ENCODE measurements at regions not wholly inside any gene's neighbourhood (a gene's known extent, or its start where the extent isn't known, plus 50 kb on each side); places are given as distances from the start of the nearest gene placed in this dataset.

GRCh38 chr10:91576096-91576545 is 56.8 kb downstream of the PPP1R3C start:
- no peak overlapping the region for H3K4me3 Mint-ChIP-seq
- H3K27ac Mint-ChIP-seq = no peak overlapping the region
- DNase-seq = no peak
- H3K27me3 Mint-ChIP-seq = peaks cover 8% of the 10 kb centered on the region
- H3K4me1 Mint-ChIP-seq = no peaks in the 10 kb centered on the region
- no peaks in the 10 kb centered on the region for H3K9me3 Mint-ChIP-seq
- CTCF ChIA-PET = no interaction called here
- H3K36me3 Mint-ChIP-seq = no peaks in the 10 kb centered on the region

GRCh38 chr10:91575044-91575610 is 57.7 kb downstream of the PPP1R3C start:
- H3K27ac Mint-ChIP-seq = no peak overlapping the region
- H3K4me1 Mint-ChIP-seq = no peaks in the 10 kb centered on the region
- DNase-seq = no peak
- no peak overlapping the region for H3K4me3 Mint-ChIP-seq
- CTCF ChIA-PET = no interaction called here
- H3K9me3 Mint-ChIP-seq = no peaks in the 10 kb centered on the region
- H3K36me3 Mint-ChIP-seq = no peaks in the 10 kb centered on the region
- peaks cover 8% of the 10 kb centered on the region for H3K27me3 Mint-ChIP-seq

GRCh38 chr10:91574236-91574635 is 58.6 kb downstream of the PPP1R3C start:
- H3K4me3 Mint-ChIP-seq = no peak overlapping the region
- no peaks in the 10 kb centered on the region for H3K36me3 Mint-ChIP-seq
- DNase-seq = no peak
- CTCF ChIA-PET = no interaction called here
- H3K27ac Mint-ChIP-seq = no peak overlapping the region
- peaks cover 8% of the 10 kb centered on the region for H3K27me3 Mint-ChIP-seq
- no peaks in the 10 kb centered on the region for H3K9me3 Mint-ChIP-seq
- H3K4me1 Mint-ChIP-seq = no peaks in the 10 kb centered on the region

- DNase-seq = no peak
- CTCF ChIA-PET = no interaction called here
- no peaks in the 10 kb centered on the region for H3K4me1 Mint-ChIP-seq
- no peaks in the 10 kb centered on the region for H3K36me3 Mint-ChIP-seq
- no peak overlapping the region for H3K27ac Mint-ChIP-seq
- H3K27me3 Mint-ChIP-seq = peaks cover 8% of the 10 kb centered on the region
- H3K9me3 Mint-ChIP-seq = no peaks in the 10 kb centered on the region
- H3K4me3 Mint-ChIP-seq = no peak overlapping the region
Observed at GRCh38 chr10:91573320-91573719, 59.6 kb downstream of the PPP1R3C start.

- no peaks in the 10 kb centered on the region for H3K36me3 Mint-ChIP-seq
- no peaks in the 10 kb centered on the region for H3K4me1 Mint-ChIP-seq
- no peak for DNase-seq
- no peaks in the 10 kb centered on the region for H3K9me3 Mint-ChIP-seq
- CTCF ChIA-PET = no interaction called here
- no peak overlapping the region for H3K27ac Mint-ChIP-seq
- H3K27me3 Mint-ChIP-seq = peaks cover 8% of the 10 kb centered on the region
- no peak overlapping the region for H3K4me3 Mint-ChIP-seq
Observed at GRCh38 chr10:91571671-91572070, 61.2 kb downstream of the PPP1R3C start.

GRCh38 chr10:91570220-91570619 is 62.7 kb downstream of the PPP1R3C start:
- no peak overlapping the region for H3K4me3 Mint-ChIP-seq
- peaks cover 8% of the 10 kb centered on the region for H3K27me3 Mint-ChIP-seq
- H3K4me1 Mint-ChIP-seq = no peaks in the 10 kb centered on the region
- DNase-seq = no peak
- H3K36me3 Mint-ChIP-seq = no peaks in the 10 kb centered on the region
- no peak overlapping the region for H3K27ac Mint-ChIP-seq
- CTCF ChIA-PET = no interaction called here
- no peaks in the 10 kb centered on the region for H3K9me3 Mint-ChIP-seq

- CTCF ChIA-PET = no interaction called here
- no peak for DNase-seq
- Mint-ChIP-seq H3K27ac (no peak overlapping the region), H3K4me3 (no peak overlapping the region), H3K9me3 (no peaks in the 10 kb centered on the region), H3K36me3 (no peaks in the 10 kb centered on the region), H3K27me3 (peaks cover 4% of the 10 kb centered on the region), H3K4me1 (no peaks in the 10 kb centered on the region)
Observed at GRCh38 chr10:91569522-91569921, 63.3 kb downstream of the PPP1R3C start.

GRCh38 chr10:91567815-91568214 is 65.1 kb downstream of the PPP1R3C start:
- no peaks in the 10 kb centered on the region for H3K4me1 Mint-ChIP-seq
- peaks cover 6% of the 10 kb centered on the region for H3K27me3 Mint-ChIP-seq
- H3K27ac Mint-ChIP-seq = no peak overlapping the region
- H3K9me3 Mint-ChIP-seq = no peaks in the 10 kb centered on the region
- H3K4me3 Mint-ChIP-seq = no peak overlapping the region
- DNase-seq = no peak
- CTCF ChIA-PET = no interaction called here
- H3K36me3 Mint-ChIP-seq = no peaks in the 10 kb centered on the region

- CTCF ChIA-PET = interaction anchor here (0.9 to 1.1 kb wide), 2 partner anchors 69 to 268 kb away, joined by 3 read pairs; no protein-coding TSS in a partner anchor
- Mint-ChIP-seq H3K4me1 (no peaks in the 10 kb centered on the region), H3K27ac (no peak overlapping the region), H3K27me3 (peaks cover 8% of the 10 kb centered on the region), H3K9me3 (no peaks in the 10 kb centered on the region), H3K36me3 (no peaks in the 10 kb centered on the region), H3K4me3 (no peak overlapping the region)
- DNase-seq = no peak
Observed at GRCh38 chr10:91566115-91566514, 66.8 kb downstream of the PPP1R3C start.

GRCh38 chr10:91565226-91565625 is 67.6 kb downstream of the PPP1R3C start:
- no peak for DNase-seq
- H3K36me3 Mint-ChIP-seq = no peaks in the 10 kb centered on the region
- H3K9me3 Mint-ChIP-seq = no peaks in the 10 kb centered on the region
- CTCF ChIA-PET = interaction anchor here (0.9 to 1.1 kb wide), 2 partner anchors 70 to 267 kb away, joined by 3 read pairs; no protein-coding TSS in a partner anchor
- no peak overlapping the region for H3K4me3 Mint-ChIP-seq
- no peaks in the 10 kb centered on the region for H3K4me1 Mint-ChIP-seq
- H3K27me3 Mint-ChIP-seq = peaks cover 8% of the 10 kb centered on the region
- no peak overlapping the region for H3K27ac Mint-ChIP-seq

GRCh38 chr10:91564508-91564907 is 68.4 kb downstream of the PPP1R3C start:
- no peak overlapping the region for H3K27ac Mint-ChIP-seq
- H3K9me3 Mint-ChIP-seq = no peaks in the 10 kb centered on the region
- H3K27me3 Mint-ChIP-seq = peaks cover 8% of the 10 kb centered on the region
- H3K4me3 Mint-ChIP-seq = no peak overlapping the region
- CTCF ChIA-PET = no interaction called here
- no peaks in the 10 kb centered on the region for H3K4me1 Mint-ChIP-seq
- no peaks in the 10 kb centered on the region for H3K36me3 Mint-ChIP-seq
- no peak for DNase-seq

Data from activated naive CD4-positive, alpha-beta T cell treated with anti-CD3 and anti-CD28 coated beads, Interleukin-2, amount 10 ng/mL, durations not matched to agents 7 days and 5 days (primary cell).